Right hindlimb (tissue), 1 donor: ENCODE measurements at regions not wholly inside any gene's neighbourhood (a gene's known extent, or its start where the extent isn't known, plus 50 kb on each side); places are given as distances from the start of the nearest gene placed in this dataset.
A peak's percentile ranks its signal among the peaks of the same experiment; 100 is the strongest.
"Not testable (repeated sequence)": the region's sequence is repeated elsewhere in the genome, so short reads cannot be mapped to it uniquely, and the experiment has no call there.

Experiments
- DNase-seq: peaks from one replicate; pipeline ENCODE4 v3.0.0-alpha.2; 2018

- DNase-seq: no peak
Measured at GRCh38 chr15:96176831-96177230, 153.7 kb upstream of the NR2F2 start.

- no peak for DNase-seq
Measured at GRCh38 chr15:96177279-96177678, 153.2 kb upstream of the NR2F2 start.

- DNase-seq: no peak
Measured at GRCh38 chr15:96180087-96180748, 150.3 kb upstream of the NR2F2 start.

GRCh38 chr15:96181217-96181616 lies 149.3 kb upstream of the NR2F2 start:
- DNase-seq: no peak

GRCh38 chr15:96181873-96182301 lies 148.6 kb upstream of the NR2F2 start:
- DNase-seq: peak; percentile 91

GRCh38 chr15:96182736-96183513 lies 147.6 kb upstream of the NR2F2 start:
- DNase-seq: no peak

GRCh38 chr15:96183514-96183850 lies 147.0 kb upstream of the NR2F2 start:
- no peak for DNase-seq

- DNase-seq: no peak
Measured at GRCh38 chr15:96183867-96184266, 146.6 kb upstream of the NR2F2 start.

GRCh38 chr15:96184297-96184696 lies 146.2 kb upstream of the NR2F2 start:
- DNase-seq: no peak

GRCh38 chr15:96186105-96186504 lies 144.4 kb upstream of the NR2F2 start:
- DNase-seq: no peak

- DNase-seq: no peak
Measured at GRCh38 chr15:96187341-96188305, 142.9 kb upstream of the NR2F2 start.

- no peak for DNase-seq
Measured at GRCh38 chr15:96197721-96198120, 132.8 kb upstream of the NR2F2 start.

- no peak for DNase-seq
Measured at GRCh38 chr15:96199111-96199510, 131.4 kb upstream of the NR2F2 start.

GRCh38 chr15:96200357-96200967 lies 130.0 kb upstream of the NR2F2 start:
- DNase-seq: no peak

GRCh38 chr15:96201696-96202095 lies 128.8 kb upstream of the NR2F2 start:
- DNase-seq: no peak

GRCh38 chr15:96205588-96205987 lies 124.9 kb upstream of the NR2F2 start:
- DNase-seq: not testable (repeated sequence)

GRCh38 chr15:96207377-96208006 lies 123.0 kb upstream of the NR2F2 start:
- DNase-seq: no peak

GRCh38 chr15:96209285-96209735 lies 121.2 kb upstream of the NR2F2 start:
- DNase-seq: no peak

GRCh38 chr15:96213045-96213444 lies 117.5 kb upstream of the NR2F2 start:
- DNase-seq: no peak

GRCh38 chr15:96213896-96214295 lies 116.6 kb upstream of the NR2F2 start:
- no peak for DNase-seq

GRCh38 chr15:96216481-96216880 lies 114.0 kb upstream of the NR2F2 start:
- DNase-seq: not testable (repeated sequence)

- DNase-seq: no peak
Measured at GRCh38 chr15:96217983-96218382, 112.5 kb upstream of the NR2F2 start.
